Mucosa of descending colon (tissue), 3 donors: ENCODE measurements at regions not wholly inside any gene's neighbourhood (a gene's known extent, or its start where the extent isn't known, plus 50 kb on each side); places are given as distances from the start of the nearest gene placed in this dataset.
"Not testable (repeated sequence)": the region's sequence is repeated elsewhere in the genome, so short reads cannot be mapped to it uniquely, and the experiment has no call there.

Experiments used
- ATAC-seq: fragments of 200-7000 bp; cut with Tn5 transposase; one replicate; pipeline ENCODE4 v1.9.1; 2020; ENCODE audit warnings: mild to moderate bottlenecking, moderate library complexity
- DNase-seq, 3 donors: peaks; one replicate each; pipeline ENCODE4 v3.0.0-alpha.2; 2020
- H3K36me3 ChIP-seq: fragments of 200-600 bp; one replicate; pipeline ENCODE4 v1.8.0; 2021; ENCODE audit warnings: low read depth, mild to moderate bottlenecking
- H3K4me1 ChIP-seq: fragments of 200-600 bp; one replicate; pipeline ENCODE4 v1.8.0; 2021; ENCODE audit warnings: low read depth, mild to moderate bottlenecking
- H3K4me3 ChIP-seq: fragments of 200-600 bp; one replicate; pipeline ENCODE4 v1.8.0; 2021; ENCODE audit warnings: mild to moderate bottlenecking
- H3K9me3 ChIP-seq: fragments of 200-600 bp; one replicate; pipeline ENCODE4 v1.8.0; 2021; ENCODE audit warnings: mild to moderate bottlenecking
- intact Hi-C, 2 donors: fragments of 100-400 bp; cut with DNase I in 1 of 2; cut with micrococcal nuclease in 1 of 2; formaldehyde crosslinking; loops; one replicate each; pipeline versions ENCODE4 v1.11.0 to v1.11.1; 2022; cut with DNase I, micrococcal nuclease
- TF ChIP-seq, protein P1 (sequence below): fragments of 200-600 bp; IDR thresholded peaks from one replicate; pipeline ENCODE4 v1.8.0; 2022; ENCODE audit warnings: antibody characterized with exemption, mild to moderate bottlenecking
- donor health status: DM: no; HTN: no; CAD: no; lungs with moderate emphysema.
- donor health status: DM: no; HTN: no; CAD: no.
- donor health status: DM: no; HTN: yes; CAD: no.

DNA sequence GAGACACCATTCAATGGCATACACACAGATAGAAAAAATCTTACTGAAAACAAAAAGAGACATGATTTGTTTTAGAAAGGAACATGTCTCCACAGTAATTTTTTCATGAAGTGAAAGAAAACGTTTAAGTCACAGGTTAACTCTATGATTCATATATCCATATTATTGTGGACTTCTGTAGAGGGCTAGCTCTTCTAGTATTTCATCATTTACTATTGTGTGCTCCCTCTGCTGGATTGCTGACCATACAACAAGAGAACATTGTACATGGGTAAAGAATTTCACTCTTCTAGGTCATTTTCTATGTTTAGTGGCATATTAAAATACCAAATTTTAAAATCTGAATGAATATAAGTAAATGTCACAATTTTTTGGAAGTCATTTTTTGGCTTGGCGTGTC, 91.8 kb upstream of the POU3F4 start:
- Histone ChIP-seq H3K36me3 (no peaks in the 10 kb centered on the region), H3K4me3 (no peak overlapping the region), H3K4me1 (no peaks in the 10 kb centered on the region), H3K9me3 (no peaks in the 10 kb centered on the region)
- intact Hi-C loops = no loop called here
- TF ChIP-seq, protein P1, sequence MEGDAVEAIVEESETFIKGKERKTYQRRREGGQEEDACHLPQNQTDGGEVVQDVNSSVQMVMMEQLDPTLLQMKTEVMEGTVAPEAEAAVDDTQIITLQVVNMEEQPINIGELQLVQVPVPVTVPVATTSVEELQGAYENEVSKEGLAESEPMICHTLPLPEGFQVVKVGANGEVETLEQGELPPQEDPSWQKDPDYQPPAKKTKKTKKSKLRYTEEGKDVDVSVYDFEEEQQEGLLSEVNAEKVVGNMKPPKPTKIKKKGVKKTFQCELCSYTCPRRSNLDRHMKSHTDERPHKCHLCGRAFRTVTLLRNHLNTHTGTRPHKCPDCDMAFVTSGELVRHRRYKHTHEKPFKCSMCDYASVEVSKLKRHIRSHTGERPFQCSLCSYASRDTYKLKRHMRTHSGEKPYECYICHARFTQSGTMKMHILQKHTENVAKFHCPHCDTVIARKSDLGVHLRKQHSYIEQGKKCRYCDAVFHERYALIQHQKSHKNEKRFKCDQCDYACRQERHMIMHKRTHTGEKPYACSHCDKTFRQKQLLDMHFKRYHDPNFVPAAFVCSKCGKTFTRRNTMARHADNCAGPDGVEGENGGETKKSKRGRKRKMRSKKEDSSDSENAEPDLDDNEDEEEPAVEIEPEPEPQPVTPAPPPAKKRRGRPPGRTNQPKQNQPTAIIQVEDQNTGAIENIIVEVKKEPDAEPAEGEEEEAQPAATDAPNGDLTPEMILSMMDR = no peak
- no peak for DNase-seq
- no peak for ATAC-seq

DNA sequence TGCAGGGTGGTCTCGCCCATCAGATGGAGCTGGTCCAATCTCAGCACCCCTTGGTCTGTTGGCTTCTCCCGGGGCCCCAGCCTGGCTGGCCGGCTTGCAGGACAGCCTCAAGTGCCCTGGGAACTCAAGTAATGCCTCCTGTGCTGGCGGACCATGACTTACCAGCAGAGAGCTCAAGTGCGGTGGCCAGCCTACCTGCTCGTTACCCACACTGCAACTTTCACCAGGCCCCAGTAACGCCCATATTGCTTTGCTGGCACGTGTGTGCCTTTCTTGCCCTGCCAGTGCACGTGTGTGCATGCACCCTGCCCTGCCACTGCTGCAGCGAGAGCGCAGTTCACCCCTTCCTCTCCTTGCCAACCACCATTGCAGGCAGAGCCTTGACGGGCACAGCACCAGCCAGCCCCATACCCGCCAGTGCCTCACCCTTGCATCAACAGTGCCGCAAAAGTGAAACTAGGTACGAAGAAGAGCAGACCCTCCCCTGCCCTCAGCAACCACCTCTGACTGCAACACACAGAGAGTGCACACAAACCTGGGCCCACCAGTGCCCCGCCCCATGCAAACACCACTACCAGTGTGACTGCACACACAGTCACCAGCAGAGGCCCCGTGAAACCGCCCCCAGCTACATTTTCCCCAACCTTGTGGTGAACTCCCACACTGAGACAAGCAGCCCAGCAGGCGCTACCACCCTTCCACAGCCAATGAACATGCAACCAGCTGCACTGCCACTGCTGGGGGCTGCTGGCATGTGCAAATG, 88.9 kb upstream of the POU3F4 start:
- H3K9me3 ChIP-seq = no peaks in the 10 kb centered on the region
- no peaks in the 10 kb centered on the region for H3K4me1 ChIP-seq
- TF ChIP-seq, protein P1 = no peak
- DNase-seq (peak in 1 of 3 donors; percentile 28), ATAC-seq (no peak)
- intact Hi-C loops = no loop called here
- H3K4me3 ChIP-seq = no peak overlapping the region
- H3K36me3 ChIP-seq = no peaks in the 10 kb centered on the region

DNA sequence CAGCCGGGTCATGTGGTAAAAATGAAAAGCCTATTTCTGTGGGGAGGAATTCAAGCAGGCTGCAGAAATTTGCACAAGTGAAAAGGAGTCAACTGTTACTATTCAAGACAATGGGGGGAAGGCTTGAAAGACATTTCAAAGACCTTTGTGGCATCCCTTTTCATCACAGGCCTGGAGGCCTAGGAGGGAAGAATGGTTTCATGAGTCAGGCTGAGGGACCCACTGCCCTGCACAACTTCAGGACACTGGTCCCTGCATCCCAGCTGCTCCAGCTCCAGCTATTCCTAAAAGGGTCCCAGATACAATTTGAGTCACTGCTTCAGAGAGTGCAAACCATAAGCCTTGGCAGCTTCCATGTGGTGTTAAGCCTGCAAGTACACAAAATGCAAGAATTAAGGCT, 85.3 kb upstream of the POU3F4 start:
- TF ChIP-seq, protein P1 = no peak
- intact Hi-C loops = no loop called here
- ATAC-seq (no peak), DNase-seq (no peak)
- Histone ChIP-seq H3K36me3 (no peaks in the 10 kb centered on the region), H3K4me3 (no peak overlapping the region), H3K9me3 (no peaks in the 10 kb centered on the region), H3K4me1 (no peaks in the 10 kb centered on the region)

DNA sequence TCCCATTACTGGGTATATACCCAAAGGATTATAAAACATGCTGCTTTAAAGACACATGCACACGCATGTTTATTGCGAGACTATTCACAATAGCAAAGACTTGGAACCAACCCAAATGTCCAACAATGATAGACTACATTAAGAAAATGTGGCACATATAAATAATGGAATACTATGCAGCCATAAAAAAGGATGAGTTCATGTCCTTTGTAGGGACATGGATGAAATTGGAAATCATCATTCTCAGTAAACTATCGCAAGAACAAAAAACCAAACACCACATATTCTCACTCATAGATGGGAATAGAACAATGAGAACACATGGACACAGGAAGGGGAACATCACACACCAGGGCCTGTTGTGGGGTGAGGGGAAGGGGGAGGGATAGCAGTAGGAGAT, 65.5 kb upstream of the POU3F4 start:
- intact Hi-C loops, H3K4me3 ChIP-seq, DNase-seq: not testable (repeated sequence)

DNA sequence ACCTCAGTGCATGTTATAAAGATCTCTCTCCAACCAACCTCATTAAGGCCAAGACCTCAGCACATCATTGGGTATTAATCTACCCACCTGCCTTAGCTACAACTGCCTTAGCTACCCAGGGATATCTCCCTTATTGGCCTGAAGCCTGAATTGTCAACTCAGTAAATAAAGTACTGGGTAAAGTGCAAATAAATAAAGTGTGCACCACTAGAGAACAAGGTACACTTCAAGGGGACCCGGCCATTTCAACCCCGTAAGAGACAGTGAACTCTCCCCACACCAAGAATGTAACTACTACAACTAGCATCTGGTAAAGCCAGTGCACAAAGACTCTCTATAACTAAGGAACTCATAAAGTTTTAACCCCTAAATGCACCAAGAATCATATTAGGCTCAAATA, 61.7 kb upstream of the POU3F4 start:
- intact Hi-C loops = no loop called here
- H3K9me3 ChIP-seq = no peaks in the 10 kb centered on the region
- no peak for DNase-seq
- H3K4me1 ChIP-seq = no peaks in the 10 kb centered on the region
- no peak overlapping the region for H3K4me3 ChIP-seq
- H3K36me3 ChIP-seq = no peaks in the 10 kb centered on the region
- TF ChIP-seq, protein P1 = no peak
- ATAC-seq = no peak

More for the DNA sequence above, 65.5 kb upstream of the POU3F4 start:
- H3K9me3 ChIP-seq, H3K4me1 ChIP-seq, ATAC-seq, H3K36me3 ChIP-seq: not testable (repeated sequence)
